HCT116 (cell line): ENCODE measurements at regions not wholly inside any gene's neighbourhood (a gene's known extent, or its start where the extent isn't known, plus 50 kb on each side); places are given as distances from the start of the nearest gene placed in this dataset.

Experiments used
- ATAC-seq: fragments of 200-7000 bp; cut with Tn5 transposase; 2 replicates; pipeline ENCODE4 v1.9.1; 2020; ENCODE audit warnings: mild to moderate bottlenecking, moderate library complexity
- BruUV-seq: library from RNA; stranded (reverse); fragments of 400-500 nt; replicated peaks from 2 replicates; lab custom pipeline; 2021; lab: Mats Ljungman, UMichigan
- CTCF ChIA-PET: fragments of 300-600 bp; sonication (Branson Sonifier 250); formaldehyde crosslinking; loops from one replicate; lab custom pipeline; 2021; ENCODE audit warnings: antibody characterized with exemption; lab: Charles Lee
- POLR2A ChIA-PET: fragments of 300-600, 350-600 bp; sonication (Branson Sonifier 250); formaldehyde crosslinking; loops from one replicate; lab custom pipeline; 2021; ENCODE audit warnings: antibody characterized with exemption; lab: Charles Lee
- RAD21 ChIA-PET, 2 experiments: fragments of 300-600 bp; sonication (Branson Sonifier 250); formaldehyde crosslinking; loops; one replicate each; lab custom pipeline; 2023; ENCODE audit warnings: low total read pairs in 2 of 2; ENCODE audit not compliant: uncharacterized antibody in 2 of 2, unreplicated experiment in 2 of 2, low non-redundant PET in 1 of 2; lab: Charles Lee
- DNase-seq: peaks from one replicate; pipeline ENCODE4 v3.0.0-alpha.2; 2010; ENCODE audit warnings: low read depth, low spot score
- H2AFZ ChIP-seq: fragments of 200-600 bp; shearing (Covaris generic), sonication (generic); 2 replicates; pipeline ENCODE4 v1.6.1; 2017; ENCODE audit warnings: low read depth, mixed run types, mixed read lengths, antibody characterized with exemption, low read length; ENCODE audit not compliant: poor library complexity, severe bottlenecking
- H3K27ac ChIP-seq: 2 replicates; pipeline ENCODE4 v1.5.1; 2012; ENCODE audit warnings: low read depth, low read length
- H3K27me3 ChIP-seq: fragments of 200-600 bp; sonication (generic); 2 replicates; pipeline ENCODE4 v1.6.1; 2016; ENCODE audit warnings: mixed run types, low read length, mixed read lengths; ENCODE audit not compliant: insufficient read depth
- H3K36me3 ChIP-seq, 2 experiments: fragments of 200-500 bp in 1 of 2; fragments of 200-600 bp in 1 of 2; sonication (Bioruptor generic) in 1 of 2; sonication (generic) in 1 of 2; 2 replicates each; pipeline versions ENCODE4 v1.5.1 to v1.6.1; 2014 to 2016; ENCODE audit warnings: low read length in 2 of 2, inconsistent platforms in 1 of 2, mixed read lengths in 1 of 2, mixed run types in 1 of 2; ENCODE audit not compliant: insufficient read depth in 2 of 2, control insufficient read depth in 1 of 2
- H3K4me1 ChIP-seq, 2 experiments: fragments of 200-600 bp in 1 of 2; sonication (generic) in 1 of 2; 2 replicates each; pipeline versions ENCODE4 v1.5.1 to v1.6.1; 2012 to 2017; ENCODE audit warnings: low read length in 2 of 2, inconsistent platforms in 1 of 2, mild to moderate bottlenecking in 1 of 2, mixed read lengths in 1 of 2, mixed run types in 1 of 2, moderate library complexity in 1 of 2; ENCODE audit not compliant: insufficient read depth in 2 of 2, control insufficient read depth in 1 of 2
- H3K4me2 ChIP-seq: fragments of 200-600 bp; sonication (generic); 2 replicates; pipeline ENCODE4 v1.6.1; 2017; ENCODE audit warnings: mixed run types, low read length, mixed read lengths
- H3K4me3 ChIP-seq, 2 experiments: fragments of 200-600 bp in 1 of 2; sonication (generic) in 1 of 2; replicated peaks in 1 of 2; 2 replicates each; pipeline ENCODE4 v1.5.1; 2011 to 2016; ENCODE audit warnings: low read length in 2 of 2, control low read depth in 1 of 2, low read depth in 1 of 2, mild to moderate bottlenecking in 1 of 2, mixed read lengths in 1 of 2, mixed run types in 1 of 2
- H3K79me2 ChIP-seq: fragments of 200-600 bp; sonication (generic); 2 replicates; pipeline ENCODE4 v1.6.1; 2017; ENCODE audit warnings: mild to moderate bottlenecking, mixed run types, low read length, moderate library complexity, mixed read lengths; ENCODE audit not compliant: insufficient read depth
- H3K9ac ChIP-seq: fragments of 200-600 bp; sonication (generic); 2 replicates; pipeline ENCODE4 v1.6.1; 2016; ENCODE audit warnings: low read length, mixed read lengths
- H3K9me2 ChIP-seq: fragments of 200-600 bp; sonication (generic), shearing (Covaris generic); 2 replicates; pipeline ENCODE4 v1.6.1; 2017; ENCODE audit warnings: mixed run types, mild to moderate bottlenecking, moderate library complexity; ENCODE audit not compliant: insufficient read depth
- H3K9me3 ChIP-seq, 2 experiments: fragments of 200-500 bp in 1 of 2; fragments of 200-600 bp in 1 of 2; sonication (Bioruptor generic) in 1 of 2; sonication (generic) in 1 of 2; 2 replicates each; pipeline ENCODE4 v1.6.1; 2014 to 2017; ENCODE audit warnings: low read length in 2 of 2, mixed read lengths in 2 of 2, inconsistent platforms in 1 of 2, low read depth in 1 of 2, mild to moderate bottlenecking in 1 of 2, mixed run types in 1 of 2, moderate library complexity in 1 of 2; ENCODE audit not compliant: control insufficient read depth in 1 of 2, insufficient read depth in 1 of 2
- H4K20me1 ChIP-seq: fragments of 200-600 bp; sonication (generic), shearing (Covaris generic); 2 replicates; pipeline ENCODE4 v1.6.1; 2017; ENCODE audit warnings: mixed run types, mild to moderate bottlenecking, moderate library complexity; ENCODE audit not compliant: insufficient read depth
- CBX3 ChIP-seq: IDR thresholded peaks from 2 replicates; pipeline ENCODE4 v1.6.1; 2012; ENCODE audit warnings: low read depth
- CEBPB ChIP-seq: IDR thresholded peaks from 2 replicates; pipeline ENCODE4 v1.6.1; 2012; ENCODE audit warnings: low read depth
- EGR1 ChIP-seq: IDR thresholded peaks from 2 replicates; pipeline ENCODE4 v1.6.1; 2012; ENCODE audit warnings: low read depth
- EZH2 ChIP-seq: fragments of 200-600 bp; sonication (generic); IDR thresholded peaks from 2 replicates; pipeline ENCODE4 v1.6.1; 2017; ENCODE audit warnings: antibody characterized with exemption, mixed run types
- EZH2phosphoT487 ChIP-seq: fragments of 200-600 bp; IDR thresholded peaks from 2 replicates; pipeline ENCODE4 v1.6.1; 2018; ENCODE audit warnings: antibody characterized with exemption, borderline replicate concordance
- FOSL1 ChIP-seq: IDR thresholded peaks from 2 replicates; pipeline ENCODE4 v1.6.1; 2012; ENCODE audit warnings: low read depth
- JUND ChIP-seq: IDR thresholded peaks from 2 replicates; pipeline ENCODE4 v1.6.1; 2012
- POLR2AphosphoS5 ChIP-seq: IDR thresholded peaks from 2 replicates; pipeline ENCODE4 v1.6.1; 2011; ENCODE audit warnings: mild to moderate bottlenecking, low read depth, low read length, moderate library complexity
- SRF ChIP-seq: IDR thresholded peaks from 2 replicates; pipeline ENCODE4 v1.6.1; 2012; ENCODE audit warnings: low read depth
- YY1 ChIP-seq: IDR thresholded peaks from 2 replicates; pipeline ENCODE4 v1.6.1; 2011; ENCODE audit warnings: low read length, low read depth, moderate library complexity, mild to moderate bottlenecking; ENCODE audit not compliant: insufficient replicate concordance; ENCODE audit errors: extremely low read depth
- intact Hi-C: fragments of 100-400 bp; cut with micrococcal nuclease; formaldehyde crosslinking; loops from 2 replicates; pipeline ENCODE4 v1.10.0; 2022
- TF ChIP-seq, protein P1 (sequence below), 3 experiments: fragments of 200-600 bp in 1 of 3; sonication (generic) in 1 of 3; IDR thresholded peaks in 2 of 3; conservative IDR thresholded peaks in 1 of 3; 2 replicates each; pipeline ENCODE4 v1.5.1; 2012 to 2017; ENCODE audit warnings: low read depth in 2 of 3, low read length in 2 of 3, antibody characterized with exemption in 1 of 3, borderline replicate concordance in 1 of 3, control low read depth in 1 of 3, mild to moderate bottlenecking in 1 of 3, mixed read lengths in 1 of 3, mixed run types in 1 of 3, moderate library complexity in 1 of 3; ENCODE audit not compliant: insufficient read depth in 1 of 3
- TF ChIP-seq, protein P2 (sequence below): IDR thresholded peaks from 2 replicates; pipeline ENCODE4 v1.6.1; 2012; ENCODE audit warnings: low read depth

GRCh38 chr2:18829251-18829902, 240.0 kb upstream of the NT5C1B start:
- Histone ChIP-seq H3K27ac (no peak overlapping the region), H3K36me3 (no peaks in the 10 kb centered on the region), H3K4me3 (no peak overlapping the region), H3K27me3 (peaks cover 7% of the 10 kb centered on the region; the same call in 1 of the 2 replicates), H3K4me1 (no peaks in the 10 kb centered on the region), H3K4me2 (no peak overlapping the region), H3K9ac (no peak overlapping the region), H3K79me2 (no peaks in the 10 kb centered on the region), H4K20me1 (no peaks in the 10 kb centered on the region), H3K9me3 (no peaks in the 10 kb centered on the region), H3K9me2 (no peaks in the 10 kb centered on the region), H2AFZ (no peak overlapping the region)
- ChIA-PET POLR2A (no interaction called here), RAD21 (no interaction called here), CTCF (no interaction called here)
- ATAC-seq (no peak), DNase-seq (no peak)
- no TSS peak for BruUV-seq
- TF ChIP-seq JUND (no peak), YY1 (no peak), SRF (no peak), POLR2AphosphoS5 (no peak), CEBPB (no peak), FOSL1 (no peak), EGR1 (no peak), EZH2phosphoT487 (no peak), EZH2 (no peak), CBX3 (no peak)
- TF ChIP-seq, protein P1, sequence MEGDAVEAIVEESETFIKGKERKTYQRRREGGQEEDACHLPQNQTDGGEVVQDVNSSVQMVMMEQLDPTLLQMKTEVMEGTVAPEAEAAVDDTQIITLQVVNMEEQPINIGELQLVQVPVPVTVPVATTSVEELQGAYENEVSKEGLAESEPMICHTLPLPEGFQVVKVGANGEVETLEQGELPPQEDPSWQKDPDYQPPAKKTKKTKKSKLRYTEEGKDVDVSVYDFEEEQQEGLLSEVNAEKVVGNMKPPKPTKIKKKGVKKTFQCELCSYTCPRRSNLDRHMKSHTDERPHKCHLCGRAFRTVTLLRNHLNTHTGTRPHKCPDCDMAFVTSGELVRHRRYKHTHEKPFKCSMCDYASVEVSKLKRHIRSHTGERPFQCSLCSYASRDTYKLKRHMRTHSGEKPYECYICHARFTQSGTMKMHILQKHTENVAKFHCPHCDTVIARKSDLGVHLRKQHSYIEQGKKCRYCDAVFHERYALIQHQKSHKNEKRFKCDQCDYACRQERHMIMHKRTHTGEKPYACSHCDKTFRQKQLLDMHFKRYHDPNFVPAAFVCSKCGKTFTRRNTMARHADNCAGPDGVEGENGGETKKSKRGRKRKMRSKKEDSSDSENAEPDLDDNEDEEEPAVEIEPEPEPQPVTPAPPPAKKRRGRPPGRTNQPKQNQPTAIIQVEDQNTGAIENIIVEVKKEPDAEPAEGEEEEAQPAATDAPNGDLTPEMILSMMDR (IDR thresholded peaks at IDR 0.05 in 2 of 3, conservative IDR thresholded peaks at IDR 0.05 in 1 of 3; ENCODE audit: borderline replicate concordance in 1 of 3, insufficient read depth in 1 of 3, low read depth in 2 of 3, low read length in 2 of 3) = no peak
- TF ChIP-seq, protein P2, sequence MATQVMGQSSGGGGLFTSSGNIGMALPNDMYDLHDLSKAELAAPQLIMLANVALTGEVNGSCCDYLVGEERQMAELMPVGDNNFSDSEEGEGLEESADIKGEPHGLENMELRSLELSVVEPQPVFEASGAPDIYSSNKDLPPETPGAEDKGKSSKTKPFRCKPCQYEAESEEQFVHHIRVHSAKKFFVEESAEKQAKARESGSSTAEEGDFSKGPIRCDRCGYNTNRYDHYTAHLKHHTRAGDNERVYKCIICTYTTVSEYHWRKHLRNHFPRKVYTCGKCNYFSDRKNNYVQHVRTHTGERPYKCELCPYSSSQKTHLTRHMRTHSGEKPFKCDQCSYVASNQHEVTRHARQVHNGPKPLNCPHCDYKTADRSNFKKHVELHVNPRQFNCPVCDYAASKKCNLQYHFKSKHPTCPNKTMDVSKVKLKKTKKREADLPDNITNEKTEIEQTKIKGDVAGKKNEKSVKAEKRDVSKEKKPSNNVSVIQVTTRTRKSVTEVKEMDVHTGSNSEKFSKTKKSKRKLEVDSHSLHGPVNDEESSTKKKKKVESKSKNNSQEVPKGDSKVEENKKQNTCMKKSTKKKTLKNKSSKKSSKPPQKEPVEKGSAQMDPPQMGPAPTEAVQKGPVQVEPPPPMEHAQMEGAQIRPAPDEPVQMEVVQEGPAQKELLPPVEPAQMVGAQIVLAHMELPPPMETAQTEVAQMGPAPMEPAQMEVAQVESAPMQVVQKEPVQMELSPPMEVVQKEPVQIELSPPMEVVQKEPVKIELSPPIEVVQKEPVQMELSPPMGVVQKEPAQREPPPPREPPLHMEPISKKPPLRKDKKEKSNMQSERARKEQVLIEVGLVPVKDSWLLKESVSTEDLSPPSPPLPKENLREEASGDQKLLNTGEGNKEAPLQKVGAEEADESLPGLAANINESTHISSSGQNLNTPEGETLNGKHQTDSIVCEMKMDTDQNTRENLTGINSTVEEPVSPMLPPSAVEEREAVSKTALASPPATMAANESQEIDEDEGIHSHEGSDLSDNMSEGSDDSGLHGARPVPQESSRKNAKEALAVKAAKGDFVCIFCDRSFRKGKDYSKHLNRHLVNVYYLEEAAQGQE = no peak
- intact Hi-C loops = no loop called here
